ENCODE measurements at regions not wholly inside any gene's neighbourhood (a gene's known extent, or its start where the extent isn't known, plus 50 kb on each side); places are given as distances from the start of the nearest gene placed in this dataset.

DNA sequence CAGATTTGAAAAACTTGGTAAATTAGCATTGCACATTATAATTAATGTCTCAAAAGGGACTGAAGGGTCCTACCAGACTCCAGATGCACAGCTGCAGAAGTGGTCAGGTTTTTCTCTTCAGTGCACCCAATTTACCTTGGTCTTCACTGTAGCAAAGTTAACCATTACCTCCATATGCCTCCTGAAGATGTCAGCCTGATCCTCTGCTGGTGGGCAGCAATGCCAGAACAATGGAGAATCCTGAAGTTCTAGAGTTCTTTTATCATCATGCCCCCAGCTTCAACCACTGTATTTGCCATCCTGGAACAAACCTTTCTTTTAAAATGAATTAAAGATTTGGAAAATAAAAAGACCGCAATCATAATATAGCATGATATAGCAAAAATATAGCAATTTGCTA, 1774.8 kb upstream of the CELF4 start:
- Histone ChIP-seq H3K9ac (ENCODE audit: extremely low read depth, low read length, poor library complexity, severe bottlenecking) (no peak overlapping the region), H3K4me1 (ENCODE audit: control insufficient read depth, insufficient read depth, low read length) (peaks cover 4% of the 10 kb centered on the region), H3K27ac (ENCODE audit: low read depth, low read length) (no peak overlapping the region), H3K36me3 (ENCODE audit: control insufficient read depth, insufficient read depth, low read length) (no peaks in the 10 kb centered on the region), H3K4me3 (ENCODE audit: low read length) (no peak overlapping the region), H3K27me3 (ENCODE audit: control insufficient read depth, insufficient read depth, low read length, poor library complexity, severe bottlenecking) (no peaks in the 10 kb centered on the region), H3K9me3 (ENCODE audit: control insufficient read depth, low read length) (peaks cover 8% of the 10 kb centered on the region)
- H3K36me3 Mint-ChIP-seq (ENCODE audit: low read depth): no peaks in the 10 kb centered on the region
- no peak overlapping the region for H3K4me3 Mint-ChIP-seq
- DNase-seq: no peak
- TF ChIP-seq, protein P1, sequence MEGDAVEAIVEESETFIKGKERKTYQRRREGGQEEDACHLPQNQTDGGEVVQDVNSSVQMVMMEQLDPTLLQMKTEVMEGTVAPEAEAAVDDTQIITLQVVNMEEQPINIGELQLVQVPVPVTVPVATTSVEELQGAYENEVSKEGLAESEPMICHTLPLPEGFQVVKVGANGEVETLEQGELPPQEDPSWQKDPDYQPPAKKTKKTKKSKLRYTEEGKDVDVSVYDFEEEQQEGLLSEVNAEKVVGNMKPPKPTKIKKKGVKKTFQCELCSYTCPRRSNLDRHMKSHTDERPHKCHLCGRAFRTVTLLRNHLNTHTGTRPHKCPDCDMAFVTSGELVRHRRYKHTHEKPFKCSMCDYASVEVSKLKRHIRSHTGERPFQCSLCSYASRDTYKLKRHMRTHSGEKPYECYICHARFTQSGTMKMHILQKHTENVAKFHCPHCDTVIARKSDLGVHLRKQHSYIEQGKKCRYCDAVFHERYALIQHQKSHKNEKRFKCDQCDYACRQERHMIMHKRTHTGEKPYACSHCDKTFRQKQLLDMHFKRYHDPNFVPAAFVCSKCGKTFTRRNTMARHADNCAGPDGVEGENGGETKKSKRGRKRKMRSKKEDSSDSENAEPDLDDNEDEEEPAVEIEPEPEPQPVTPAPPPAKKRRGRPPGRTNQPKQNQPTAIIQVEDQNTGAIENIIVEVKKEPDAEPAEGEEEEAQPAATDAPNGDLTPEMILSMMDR (conservative IDR thresholded peaks at IDR 0.05): no peak
- peaks cover 34% of the 10 kb centered on the region for H3K4me1 Mint-ChIP-seq
- no CpG with 5 or more reads among the region's 1 CpG for WGBS, 2 experiments (ENCODE audit: insufficient coverage in 1 of 2, insufficient read length in 1 of 2)
- H3K27me3 Mint-ChIP-seq (ENCODE audit: insufficient read depth): no peaks in the 10 kb centered on the region
- no peaks in the 10 kb centered on the region for H3K9me3 Mint-ChIP-seq
- H3K27ac Mint-ChIP-seq: no peak overlapping the region

DNA sequence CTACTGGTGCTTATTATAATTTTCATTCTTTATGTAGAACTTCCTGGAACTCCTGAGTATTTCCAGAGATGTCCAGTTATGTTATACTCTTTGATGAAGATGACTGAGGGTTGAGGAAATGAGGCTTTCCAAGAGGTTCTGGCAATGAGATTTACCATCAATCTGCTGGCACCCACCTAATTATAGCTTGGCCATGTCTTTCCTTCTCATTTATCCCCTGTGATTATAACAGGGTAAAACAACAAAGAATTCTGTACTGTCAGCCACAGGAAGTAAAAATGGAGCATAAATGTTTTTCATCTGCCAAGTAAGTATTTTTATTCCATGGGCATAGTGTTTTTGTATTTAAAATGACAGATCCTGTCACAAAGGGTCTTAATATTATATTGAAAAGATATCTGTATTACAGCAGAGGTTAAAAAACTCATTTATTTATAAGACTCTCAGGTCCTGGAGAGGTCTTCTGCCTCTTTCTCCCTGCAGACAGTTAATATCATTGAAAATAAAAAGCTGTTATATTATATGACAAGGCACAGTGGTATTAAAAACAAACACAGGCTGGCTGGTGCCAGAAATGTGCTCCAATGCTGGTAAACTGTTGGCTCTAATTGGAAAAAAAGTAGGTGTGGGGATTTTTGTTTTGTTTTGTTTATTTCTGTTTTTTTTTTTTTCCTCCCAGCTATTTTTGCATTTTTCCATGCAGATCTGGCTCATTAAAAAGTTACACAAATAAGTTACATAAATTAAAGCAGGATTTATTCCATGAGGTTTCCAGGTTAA, 1764.1 kb upstream of the CELF4 start:
- Mint-ChIP-seq H3K27me3 (ENCODE audit: insufficient read depth) (no peaks in the 10 kb centered on the region), H3K4me1 (peaks cover 15% of the 10 kb centered on the region), H3K9me3 (no peaks in the 10 kb centered on the region), H3K4me3 (no peak overlapping the region), H3K36me3 (ENCODE audit: low read depth) (no peaks in the 10 kb centered on the region), H3K27ac (no peak overlapping the region)
- no peak overlapping the region for H3K27ac ChIP-seq (ENCODE audit: low read depth, low read length)
- no peaks in the 10 kb centered on the region for H3K27me3 ChIP-seq (ENCODE audit: control insufficient read depth, insufficient read depth, low read length, poor library complexity, severe bottlenecking)
- no peak for DNase-seq
- no peaks in the 10 kb centered on the region for H3K4me1 ChIP-seq (ENCODE audit: control insufficient read depth, insufficient read depth, low read length)
- H3K9me3 ChIP-seq (ENCODE audit: control insufficient read depth, low read length): no peaks in the 10 kb centered on the region
- no peaks in the 10 kb centered on the region for H3K36me3 ChIP-seq (ENCODE audit: control insufficient read depth, insufficient read depth, low read length)
- no peak overlapping the region for H3K4me3 ChIP-seq (ENCODE audit: low read length)
- TF ChIP-seq, protein P1 (conservative IDR thresholded peaks at IDR 0.05): no peak
- H3K9ac ChIP-seq (ENCODE audit: extremely low read depth, low read length, poor library complexity, severe bottlenecking): no peak overlapping the region

DNA sequence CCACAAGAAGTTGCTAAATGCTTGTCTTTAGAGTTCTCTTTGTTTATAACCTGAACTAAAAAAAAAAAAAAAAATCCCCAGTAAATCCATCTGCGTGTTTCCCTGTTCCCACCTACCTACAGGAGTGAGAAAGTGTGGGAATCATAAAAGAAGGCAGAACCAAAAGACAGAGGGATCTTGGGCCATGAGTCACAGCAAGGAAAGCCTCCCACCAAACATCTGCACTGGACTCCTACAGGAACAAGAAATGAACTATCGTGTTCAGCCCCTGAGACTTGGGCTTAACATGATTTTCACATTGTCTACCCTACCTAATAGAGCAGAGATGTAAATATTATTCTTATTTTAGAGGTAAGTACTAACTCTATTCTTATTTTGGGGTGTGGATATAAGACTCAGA, 1761.2 kb upstream of the CELF4 start:
- Mint-ChIP-seq H3K27me3 (ENCODE audit: insufficient read depth) (no peaks in the 10 kb centered on the region), H3K4me1 (peaks cover 8% of the 10 kb centered on the region), H3K27ac (no peak overlapping the region), H3K4me3 (no peak overlapping the region), H3K9me3 (no peaks in the 10 kb centered on the region), H3K36me3 (ENCODE audit: low read depth) (no peaks in the 10 kb centered on the region)
- 100% methylated on average over 1 of the region's 2 CpGs; no CpG with 5 or more reads in 1 of the 2 experiments for WGBS, 2 experiments (ENCODE audit: insufficient coverage in 1 of 2, insufficient read length in 1 of 2)
- Histone ChIP-seq H3K4me3 (ENCODE audit: low read length) (no peak overlapping the region), H3K36me3 (ENCODE audit: control insufficient read depth, insufficient read depth, low read length) (no peaks in the 10 kb centered on the region), H3K9me3 (ENCODE audit: control insufficient read depth, low read length) (no peaks in the 10 kb centered on the region), H3K9ac (ENCODE audit: extremely low read depth, low read length, poor library complexity, severe bottlenecking) (no peak overlapping the region), H3K4me1 (ENCODE audit: control insufficient read depth, insufficient read depth, low read length) (no peaks in the 10 kb centered on the region), H3K27ac (ENCODE audit: low read depth, low read length) (no peak overlapping the region), H3K27me3 (ENCODE audit: control insufficient read depth, insufficient read depth, low read length, poor library complexity, severe bottlenecking) (no peaks in the 10 kb centered on the region)
- DNase-seq: no peak
- TF ChIP-seq, protein P1 (conservative IDR thresholded peaks at IDR 0.05): no peak

Data from endodermal cell (in vitro differentiated cells).